ENCODE measurements at regions not wholly inside any gene's neighbourhood (a gene's known extent, or its start where the extent isn't known, plus 50 kb on each side); places are given as distances from the start of the nearest gene placed in this dataset.
"Not testable (repeated sequence)": the region's sequence is repeated elsewhere in the genome, so short reads cannot be mapped to it uniquely, and the experiment has no call there.

DNA sequence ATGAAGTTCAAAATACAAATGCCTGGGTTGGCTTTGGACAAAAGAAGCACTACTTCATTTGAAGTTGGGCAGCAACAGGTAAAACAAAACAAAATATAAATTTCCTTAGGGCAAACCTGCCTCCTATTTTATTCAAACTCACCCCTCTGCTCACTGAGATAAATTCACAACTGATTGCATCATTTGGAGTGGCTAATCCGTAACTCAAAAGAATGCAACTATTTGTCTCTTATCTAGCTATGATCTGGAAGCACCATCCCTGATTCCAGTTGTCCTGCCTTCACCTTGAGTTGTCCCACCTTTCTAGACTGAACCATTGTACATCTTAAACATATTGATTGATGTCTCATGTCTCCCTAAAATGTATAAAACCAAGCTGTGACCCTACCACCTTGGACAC lies 145.0 kb downstream of the CCER1 start:
- 65 to 74% methylated on average over 1 of the region's 1 CpG for WGBS, 2 donors
- TF ChIP-seq CTCF (IDR thresholded peaks at IDR 0.05) (no peak), POLR2A (IDR thresholded peaks at IDR 0.05) (no peak)
- no peak for DNase-seq (ENCODE audit: low spot score in 2 of 2)
- intact Hi-C loops (cut with DNase I; ENCODE audit: low total_unique reads) = no loop called here
- H3K4me3 ChIP-seq (ENCODE audit: low read depth, poor library complexity, severe bottlenecking) = no peak overlapping the region

DNA sequence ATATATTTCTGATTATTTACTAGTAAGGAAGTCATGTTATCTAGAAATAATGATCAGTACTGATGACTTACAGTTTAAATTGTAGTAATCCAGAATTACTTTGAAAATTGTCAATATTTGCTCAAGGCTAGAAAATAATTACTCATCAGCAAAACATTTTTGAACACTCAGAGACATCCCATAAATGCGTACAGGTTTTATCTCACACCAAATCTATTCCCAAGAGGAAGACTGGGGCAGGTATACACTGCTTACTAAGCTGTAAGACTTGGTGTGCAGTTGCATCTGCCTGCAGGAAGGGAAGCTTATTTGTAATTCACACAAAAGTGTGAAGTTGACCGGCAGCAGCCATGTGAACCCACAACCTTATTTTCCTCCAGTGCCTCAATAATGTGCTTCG lies 146.4 kb downstream of the CCER1 start:
- no peak for DNase-seq (ENCODE audit: low spot score in 2 of 2)
- intact Hi-C loops (cut with DNase I; ENCODE audit: low total_unique reads) = no loop called here
- WGBS, 2 donors = 64 to 77% methylated on average over 3 of the region's 3 CpGs
- no peak overlapping the region for H3K4me3 ChIP-seq (ENCODE audit: low read depth, poor library complexity, severe bottlenecking)
- TF ChIP-seq POLR2A (IDR thresholded peaks at IDR 0.05) = no peak
- TF ChIP-seq CTCF (IDR thresholded peaks at IDR 0.05) = no peak

GRCh38 chr12:90802727-90803126 lies 152.2 kb downstream of the CCER1 start:
- WGBS, 2 donors = 96% methylated on average over 6 of the region's 6 CpGs
- TF ChIP-seq CTCF (IDR thresholded peaks at IDR 0.05) (no peak), POLR2A (IDR thresholded peaks at IDR 0.05) (no peak)
- H3K4me3 ChIP-seq (ENCODE audit: low read depth, poor library complexity, severe bottlenecking) = no peak overlapping the region
- intact Hi-C loops (cut with DNase I; ENCODE audit: low total_unique reads) = no loop called here
- no peak for DNase-seq (ENCODE audit: low spot score in 2 of 2)

DNA sequence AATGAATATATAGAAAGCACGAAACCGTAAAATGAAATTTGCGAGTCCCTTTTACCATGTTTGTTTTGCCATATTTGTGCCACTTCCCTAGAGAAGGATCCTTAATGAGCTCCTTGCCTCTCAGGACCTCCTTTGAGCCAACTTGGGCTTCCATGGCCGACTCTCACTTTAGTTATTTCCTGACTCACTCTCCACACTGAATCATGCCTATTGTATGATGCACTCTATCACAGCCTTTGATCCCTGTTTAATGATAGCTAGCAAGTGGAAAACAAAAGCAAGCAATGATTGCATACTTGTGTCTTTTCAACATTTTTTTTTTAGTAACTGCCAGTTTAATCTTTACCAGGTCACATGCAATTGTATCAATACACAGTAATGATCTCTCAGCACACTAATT lies 153.2 kb downstream of the CCER1 start:
- WGBS, 2 donors = 83 to 84% methylated on average over 4 of the region's 4 CpGs
- no peak for TF ChIP-seq POLR2A (IDR thresholded peaks at IDR 0.05)
- TF ChIP-seq CTCF (IDR thresholded peaks at IDR 0.05) = no peak
- DNase-seq (ENCODE audit: low spot score in 2 of 2) = no peak
- intact Hi-C loops (cut with DNase I; ENCODE audit: low total_unique reads) = no loop called here
- H3K4me3 ChIP-seq (ENCODE audit: low read depth, poor library complexity, severe bottlenecking) = no peak overlapping the region

DNA sequence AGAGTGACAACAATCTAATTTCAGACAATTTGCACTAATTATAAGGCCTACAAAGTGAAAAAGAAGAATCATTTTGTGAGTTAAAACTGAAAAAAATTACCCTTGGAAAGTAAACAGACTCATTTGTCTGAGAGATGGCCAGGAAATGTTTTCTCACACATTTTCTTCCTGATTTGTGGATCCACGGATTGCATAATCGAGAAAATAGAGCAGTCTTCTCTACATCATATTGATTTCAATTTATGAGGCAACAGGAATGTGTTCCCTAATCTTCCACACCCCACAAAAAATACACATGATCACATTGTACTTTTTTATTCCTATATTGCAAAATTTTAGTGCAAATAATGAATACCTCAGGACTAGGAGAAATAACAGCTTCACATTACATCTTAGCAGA lies 160.8 kb downstream of the CCER1 start:
- TF ChIP-seq CTCF (IDR thresholded peaks at IDR 0.05) = no peak
- no peak for TF ChIP-seq POLR2A (IDR thresholded peaks at IDR 0.05)
- intact Hi-C loops (cut with DNase I; ENCODE audit: low total_unique reads) = no loop called here
- 63 to 83% methylated on average over 2 of the region's 2 CpGs for WGBS, 2 donors
- DNase-seq (ENCODE audit: low spot score in 2 of 2) = no peak
- no peak overlapping the region for H3K4me3 ChIP-seq (ENCODE audit: low read depth, poor library complexity, severe bottlenecking)

DNA sequence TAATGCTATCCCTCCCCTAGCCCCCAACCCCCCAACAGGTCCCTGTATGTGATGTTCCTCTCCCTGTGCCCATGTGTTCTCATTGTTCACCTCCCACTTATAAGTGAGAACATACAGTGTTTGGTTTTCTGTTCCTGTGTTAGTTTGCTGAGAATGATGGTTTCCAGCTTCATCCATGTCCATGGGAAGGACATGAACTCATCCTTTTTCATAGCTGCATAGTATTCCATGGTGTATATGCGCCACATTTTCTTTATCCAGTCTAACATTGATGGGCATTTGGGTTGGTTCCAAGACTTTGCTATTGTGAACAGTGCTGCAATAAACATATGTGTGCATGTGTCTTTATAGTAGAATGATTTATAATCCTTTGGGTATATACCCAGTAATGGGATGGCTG lies 162.3 kb downstream of the CCER1 start:
- intact Hi-C loops (cut with DNase I; ENCODE audit: low total_unique reads) = not testable (repeated sequence)
- WGBS, 2 donors = 90 to 100% methylated on average over 1 of the region's 1 CpG

More for the DNA sequence above, 162.3 kb downstream of the CCER1 start:
- not testable (repeated sequence) for H3K4me3 ChIP-seq (ENCODE audit: low read depth, poor library complexity, severe bottlenecking); DNase-seq (ENCODE audit: low spot score in 2 of 2)
